HG03469 (cell line): ENCODE measurements at regions not wholly inside any gene's neighbourhood (a gene's known extent, or its start where the extent isn't known, plus 50 kb on each side); places are given as distances from the start of the nearest gene placed in this dataset.
"Not testable (repeated sequence)": the region's sequence is repeated elsewhere in the genome, so short reads cannot be mapped to it uniquely, and the experiment has no call there.

Experiments
- ATAC-seq: cut with Tn5 transposase; IDR thresholded peaks from one replicate; pipeline ENCODE4 v1.9.1; 2021; ENCODE audit warnings: mild to moderate bottlenecking, moderate library complexity, moderate number of reproducible peaks; ENCODE audit not compliant: unreplicated experiment

DNA sequence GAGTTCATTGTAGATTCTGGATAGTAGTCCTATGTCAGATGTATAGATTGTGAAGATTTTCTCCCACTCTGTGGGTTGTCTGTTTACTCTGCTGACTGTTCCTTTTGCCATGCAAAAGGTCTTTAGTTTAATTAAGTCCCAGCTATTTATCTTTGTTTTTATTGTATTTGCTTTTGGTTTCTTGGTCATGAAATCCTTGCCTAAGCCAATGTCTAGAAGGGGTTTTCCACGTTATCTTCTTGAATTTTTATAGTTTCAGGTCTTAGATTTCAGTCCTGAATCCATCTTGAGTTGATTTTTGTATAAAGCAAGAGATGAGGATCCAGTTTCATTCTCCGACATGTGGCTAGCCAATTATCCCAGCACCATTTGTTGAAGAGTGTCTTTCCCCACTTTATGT is 262.1 kb upstream of the TMC3 start:
- not testable (repeated sequence) for ATAC-seq

DNA sequence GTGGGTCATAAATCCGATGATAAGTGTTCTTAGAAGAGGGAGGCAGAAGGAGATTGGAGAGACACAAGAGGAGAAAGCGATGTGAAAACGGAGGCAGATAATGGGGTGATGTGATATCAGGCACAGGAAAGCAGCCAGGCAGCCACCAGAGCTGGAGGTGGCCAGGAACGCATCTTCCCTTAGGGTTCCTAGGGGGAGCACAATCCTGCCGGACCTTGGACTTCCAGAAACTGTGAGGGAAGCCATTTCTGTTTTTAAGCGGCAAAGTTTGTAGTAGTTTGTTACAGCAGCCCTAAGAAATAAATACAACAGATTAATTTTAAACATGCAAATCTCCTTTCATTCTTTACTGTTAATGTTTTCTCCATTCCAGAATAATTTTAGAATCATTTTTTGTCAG is 259.9 kb upstream of the TMC3 start:
- no peak for ATAC-seq

DNA sequence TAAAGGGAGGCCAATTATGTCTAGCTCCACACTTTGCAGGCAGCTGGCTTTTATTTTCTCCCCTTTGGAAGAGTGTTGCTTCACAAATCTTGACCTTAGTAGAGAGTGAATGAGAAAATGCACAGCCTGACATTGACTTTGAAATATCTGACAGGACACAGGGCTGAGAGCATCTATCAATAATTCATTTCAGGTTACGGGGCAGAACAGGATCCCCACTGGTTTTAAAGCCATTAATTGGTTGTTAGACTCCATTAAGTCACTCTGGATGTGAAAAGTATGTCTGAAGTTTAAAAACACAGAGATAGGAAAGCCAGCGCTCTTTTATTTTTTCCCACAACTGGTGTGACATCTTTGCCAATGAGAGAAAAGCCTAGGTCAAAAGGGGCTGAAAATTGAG is 251.9 kb upstream of the TMC3 start:
- ATAC-seq, result no peak

DNA sequence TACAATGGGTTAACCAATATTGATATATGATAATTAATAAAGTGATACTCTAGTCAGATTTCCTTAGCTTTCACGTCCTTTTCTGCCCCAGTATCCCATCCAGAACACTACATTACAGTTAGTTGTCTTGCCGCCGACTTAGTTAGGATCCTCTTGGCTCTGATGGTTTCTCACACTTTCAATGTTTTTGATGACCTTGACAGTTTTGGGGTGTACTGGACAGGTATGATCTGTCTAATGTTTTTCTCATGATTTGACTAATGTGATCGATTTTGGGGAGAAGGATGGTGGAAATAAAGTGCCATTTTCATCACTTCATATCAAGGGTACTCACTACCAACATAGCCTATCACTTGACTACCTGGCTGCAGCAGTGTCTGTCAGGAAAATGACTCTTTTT is 245.0 kb upstream of the TMC3 start:
- ATAC-seq, result no peak

DNA sequence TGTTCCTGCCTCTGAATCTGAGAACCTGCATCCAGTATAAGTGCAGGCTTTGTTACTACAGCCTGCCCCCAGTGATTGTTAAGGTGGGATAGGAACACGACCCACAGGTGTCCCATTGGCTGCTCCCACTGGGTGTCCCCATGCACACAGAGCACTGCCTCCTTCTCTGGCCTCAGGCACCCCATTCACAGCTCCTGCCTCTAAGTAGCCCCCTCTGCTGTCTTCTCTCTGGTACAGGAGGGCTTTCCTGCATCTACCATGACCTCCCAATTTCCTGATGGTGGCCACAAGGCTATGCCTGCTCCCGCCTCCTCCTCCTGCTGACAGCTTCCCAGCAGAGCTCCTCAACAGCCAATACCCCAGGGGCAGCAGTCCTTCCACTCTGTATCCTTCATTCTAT is 238.6 kb upstream of the TMC3 start:
- no peak for ATAC-seq

DNA sequence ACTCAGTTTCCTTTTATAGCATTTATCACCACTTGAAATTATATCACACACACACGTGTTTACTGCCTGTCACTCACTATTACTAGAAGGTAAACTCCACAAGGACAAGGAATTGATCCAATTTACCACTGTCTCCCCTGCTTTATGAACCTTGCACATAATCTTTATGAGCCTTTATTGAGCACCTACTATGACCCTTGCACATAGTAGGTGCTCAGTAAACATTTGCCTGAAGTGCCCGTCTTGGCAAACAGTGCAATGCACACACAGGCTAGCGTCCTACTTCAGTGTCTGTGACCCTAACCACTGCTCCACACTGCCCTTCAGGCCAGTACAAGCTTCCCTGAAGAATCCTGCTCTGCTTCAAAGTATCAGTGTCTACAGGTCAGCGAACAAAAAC is 237.7 kb upstream of the TMC3 start:
- ATAC-seq, result no peak

DNA sequence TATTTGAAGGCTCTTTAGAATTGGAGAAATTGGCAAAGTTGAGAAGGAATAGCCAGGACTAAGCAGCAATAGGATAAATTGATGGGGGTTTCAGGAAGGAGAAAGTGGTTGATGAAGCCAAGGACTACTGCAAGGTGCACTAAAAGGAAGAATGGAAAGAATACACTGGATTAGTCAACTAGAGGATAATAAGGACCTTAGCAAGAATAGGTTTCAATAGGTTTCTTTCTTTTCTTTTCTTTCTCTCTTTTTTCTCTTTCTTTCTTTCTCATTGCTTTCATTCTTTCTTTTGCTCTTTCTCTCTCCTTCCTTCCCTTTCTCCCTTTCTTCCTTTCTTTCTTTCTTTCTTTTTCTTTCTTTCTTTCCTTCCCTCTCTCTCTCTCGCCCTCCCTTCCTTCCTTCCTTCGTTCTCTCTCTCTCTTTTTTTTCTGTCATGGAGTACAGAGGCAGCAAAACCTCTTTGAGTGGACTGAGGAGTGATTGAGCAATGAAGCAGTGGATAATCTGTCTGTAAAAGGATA is 234.4 kb upstream of the TMC3 start:
- no peak for ATAC-seq

DNA sequence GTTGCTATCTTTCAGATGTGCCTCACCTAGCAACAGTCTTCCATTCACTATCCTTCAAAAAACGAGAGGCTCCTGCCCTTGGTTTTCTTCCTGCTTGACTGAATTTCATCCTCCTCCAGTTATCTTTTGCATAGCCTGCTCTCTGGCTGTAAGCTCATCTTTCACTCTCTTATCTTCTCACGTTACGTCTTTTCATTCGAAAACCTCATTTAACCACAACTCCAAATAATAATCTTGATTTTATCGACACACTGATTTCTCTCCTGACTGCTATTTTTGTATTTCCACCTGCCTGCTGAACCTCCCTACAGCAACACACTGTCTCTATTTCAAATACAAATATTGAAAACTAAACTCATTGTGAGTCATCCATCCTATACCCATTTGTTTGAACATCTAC is 230.7 kb upstream of the TMC3 start:
- ATAC-seq, result no peak

DNA sequence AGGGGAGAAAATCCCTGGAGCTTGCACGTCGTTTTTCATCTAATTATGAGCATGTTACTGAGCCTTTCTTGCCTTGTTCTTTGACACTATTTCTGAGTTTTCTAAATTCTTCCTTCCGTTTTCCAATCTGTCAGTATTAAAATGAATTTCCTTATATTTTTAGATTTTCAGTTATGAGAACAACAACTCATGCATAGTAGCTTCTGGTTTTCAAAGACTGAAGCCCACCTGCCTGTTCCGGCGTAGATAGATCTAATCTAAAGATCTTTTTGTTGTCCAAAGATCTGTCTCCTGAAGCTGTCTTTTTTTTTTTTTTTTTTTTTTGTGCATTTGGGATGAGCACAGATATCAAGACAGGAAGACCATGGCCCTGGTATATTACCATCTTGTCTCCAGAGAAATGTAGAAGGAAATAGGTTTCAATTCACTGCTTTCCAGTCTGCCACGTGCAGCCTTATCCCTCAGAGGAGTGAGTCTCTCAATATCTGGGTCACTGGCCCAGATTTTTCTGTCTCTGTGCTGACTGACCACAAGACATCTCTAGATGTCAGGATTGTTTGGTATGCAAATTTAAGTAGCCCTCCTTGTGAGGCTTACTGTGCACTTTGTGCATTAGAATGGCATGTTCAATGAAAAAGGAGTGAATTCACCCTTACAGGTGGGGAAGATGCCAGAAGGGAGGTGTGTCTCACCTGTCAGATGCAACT is 222.3 kb upstream of the TMC3 start:
- no peak for ATAC-seq

DNA sequence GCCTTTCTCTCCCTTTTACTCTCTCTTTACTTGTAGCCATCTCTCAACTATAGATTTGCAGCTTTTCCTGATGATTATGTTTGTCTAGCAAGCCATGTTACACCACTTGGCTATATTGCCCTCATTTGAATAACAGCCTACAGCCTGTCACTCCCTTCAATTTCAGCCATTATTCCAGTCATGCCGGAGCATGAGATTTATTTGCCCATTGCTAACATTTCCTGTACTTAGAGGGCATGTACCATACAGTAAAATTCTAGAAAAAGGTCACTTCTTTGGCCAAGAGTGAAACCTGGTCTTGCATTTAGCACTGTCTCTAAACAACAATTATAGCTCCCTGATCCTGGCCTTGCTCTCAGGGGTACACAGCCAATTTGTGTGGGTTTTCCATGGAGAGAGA is 221.7 kb upstream of the TMC3 start:
- ATAC-seq, result no peak

DNA sequence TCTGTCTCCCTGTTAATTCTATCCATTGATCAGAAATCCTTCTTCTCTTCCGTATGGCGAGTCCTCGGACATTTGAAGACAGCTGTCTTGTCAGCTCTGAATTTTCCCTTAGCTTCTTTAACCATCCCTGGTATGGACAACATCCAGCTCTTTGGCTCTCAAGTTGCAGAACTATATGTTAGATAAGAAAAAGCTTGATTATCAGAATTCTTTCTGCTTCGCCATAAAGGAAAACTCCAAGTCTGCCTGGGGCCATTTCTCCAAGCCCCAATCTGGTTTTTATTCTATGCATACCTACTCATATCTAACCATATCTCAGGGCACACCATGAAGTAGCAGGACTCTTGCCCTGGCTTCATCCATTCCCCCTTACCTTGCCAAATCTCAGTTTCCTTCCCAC is 215.7 kb upstream of the TMC3 start:
- no peak for ATAC-seq

DNA sequence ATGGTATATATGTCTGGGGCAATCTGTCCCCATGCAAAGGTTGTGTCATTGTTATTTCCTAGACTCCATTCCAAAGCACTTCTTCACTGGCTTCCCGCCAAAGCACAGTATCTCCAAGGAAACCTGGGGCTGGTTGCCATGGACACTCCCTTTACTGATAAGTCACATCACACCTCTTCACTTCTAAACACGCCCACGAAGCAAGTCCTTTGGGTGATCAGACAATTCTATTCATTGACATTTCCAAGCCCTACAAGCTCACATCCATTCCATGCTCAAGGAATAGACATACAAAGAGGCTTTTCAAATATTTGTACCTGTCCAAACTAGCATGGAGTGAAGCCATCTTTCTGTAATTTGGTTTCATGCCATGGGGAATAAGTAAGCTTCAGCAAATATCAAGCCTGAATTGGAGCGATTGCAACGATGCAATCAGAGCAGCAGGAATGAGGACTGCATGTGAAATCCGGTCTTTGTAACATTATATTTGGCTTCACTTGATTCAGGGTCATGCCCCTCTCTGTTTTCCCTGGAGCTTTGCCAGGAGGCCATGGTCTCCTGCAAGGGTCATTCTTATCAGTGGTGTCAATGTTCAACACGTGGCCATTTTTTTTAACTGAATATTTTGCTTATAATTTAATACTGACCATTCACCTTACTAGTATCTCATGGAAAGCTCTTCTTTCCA is 201.6 kb upstream of the TMC3 start:
- ATAC-seq, result no peak

DNA sequence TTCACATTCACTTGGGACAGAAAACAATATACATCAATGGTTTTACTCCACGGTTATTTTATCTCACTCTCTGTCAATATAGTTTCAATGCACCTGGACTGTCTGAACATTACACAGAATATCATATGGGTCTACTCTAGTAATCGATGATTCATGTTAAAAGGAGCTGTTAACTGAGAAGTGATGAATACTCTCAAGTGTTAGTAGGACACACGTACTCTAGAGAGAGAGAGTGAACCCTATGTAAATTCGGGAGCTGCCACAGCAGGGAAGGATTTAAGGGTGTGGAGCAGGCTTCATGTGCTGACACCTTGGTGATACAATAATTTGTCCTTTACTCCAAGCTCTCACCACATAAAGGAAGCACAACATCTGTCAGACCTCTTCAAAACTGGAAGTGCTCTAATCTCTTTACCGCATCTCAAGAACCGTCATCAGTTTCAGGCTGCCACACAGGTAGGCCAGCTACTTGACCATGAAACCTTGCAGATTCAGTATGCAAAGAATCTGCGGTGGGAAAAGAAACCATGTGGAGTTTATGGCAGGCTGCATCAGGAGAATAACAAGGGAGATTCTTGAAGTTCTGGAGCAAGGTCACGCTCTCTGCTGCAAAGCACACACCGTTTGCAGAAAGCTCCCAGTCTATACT is 199.2 kb upstream of the TMC3 start:
- no peak for ATAC-seq

DNA sequence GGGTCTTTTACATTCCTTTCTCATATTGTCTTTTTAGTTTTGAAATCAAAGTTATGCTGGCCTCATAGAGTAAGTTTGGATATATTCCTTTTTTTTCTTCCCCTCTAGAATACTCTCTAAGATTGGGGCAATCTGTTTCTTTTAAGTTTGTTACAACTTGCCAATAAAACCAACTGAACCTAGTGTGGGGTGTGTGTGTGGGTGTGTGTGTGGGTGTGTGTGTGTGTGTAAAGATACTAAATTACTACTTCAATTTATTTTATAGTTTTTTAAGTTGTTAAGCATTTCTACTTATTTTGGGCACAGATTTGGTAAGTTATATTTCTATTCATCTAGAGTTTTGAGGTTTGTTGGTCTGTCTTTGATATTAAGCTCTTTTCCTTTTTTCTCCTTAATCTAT is 198.2 kb upstream of the TMC3 start:
- ATAC-seq, result no peak

DNA sequence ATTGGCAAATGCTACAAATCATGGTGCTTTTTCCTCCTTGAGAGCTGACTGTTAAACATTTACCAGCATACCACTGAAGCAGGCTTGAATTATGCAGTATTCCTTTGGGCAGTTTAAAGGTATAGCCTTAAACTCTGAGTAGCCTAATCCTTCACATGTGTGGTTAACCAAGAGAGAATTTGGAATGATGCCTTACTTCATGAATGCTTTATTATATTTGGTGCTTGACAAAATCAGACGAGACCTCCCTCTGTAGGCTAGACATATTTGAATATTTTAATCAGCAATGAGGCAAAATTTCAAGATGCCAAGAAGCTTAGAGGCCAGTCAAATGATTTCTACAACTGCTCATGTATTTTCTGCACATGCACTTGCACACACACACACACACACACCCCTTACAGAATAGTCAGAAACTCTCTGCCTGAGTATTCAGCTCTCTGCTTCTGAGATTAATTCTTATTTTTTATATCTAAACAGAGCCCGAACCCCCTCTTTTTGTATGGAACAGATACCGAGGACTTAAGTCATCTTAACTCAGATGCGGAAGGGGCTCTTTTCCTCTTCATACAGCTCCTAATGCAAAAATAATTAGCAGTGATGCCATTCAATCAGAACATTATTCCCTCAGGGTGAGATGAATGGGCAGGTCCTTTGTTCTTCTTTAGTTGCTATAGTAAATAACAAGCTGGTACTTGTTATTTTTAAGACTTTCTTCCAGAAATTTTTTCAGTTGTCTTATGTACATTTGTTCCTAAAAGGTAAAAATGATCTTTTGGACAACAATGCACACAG is 195.5 kb upstream of the TMC3 start:
- ATAC-seq, result no peak

DNA sequence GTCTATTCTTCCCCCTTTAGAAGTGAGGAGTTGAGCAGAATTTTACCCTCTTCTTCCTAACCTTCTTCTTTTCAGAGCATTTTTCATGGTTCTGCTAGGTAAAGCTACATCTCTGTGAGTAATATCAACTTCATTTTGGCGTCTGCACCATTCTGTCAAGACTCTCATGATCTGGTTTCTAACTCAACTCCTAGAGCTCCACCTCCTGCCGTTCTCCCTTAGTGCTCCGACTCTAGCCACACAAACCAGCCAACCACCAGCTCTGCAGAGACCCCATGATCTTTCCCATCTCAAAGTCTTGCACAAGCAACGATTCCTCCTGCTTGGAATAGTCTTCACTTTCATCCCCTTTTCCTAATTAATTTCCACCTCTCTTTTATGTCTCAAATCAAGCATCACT is 193.9 kb upstream of the TMC3 start:
- no peak for ATAC-seq

DNA sequence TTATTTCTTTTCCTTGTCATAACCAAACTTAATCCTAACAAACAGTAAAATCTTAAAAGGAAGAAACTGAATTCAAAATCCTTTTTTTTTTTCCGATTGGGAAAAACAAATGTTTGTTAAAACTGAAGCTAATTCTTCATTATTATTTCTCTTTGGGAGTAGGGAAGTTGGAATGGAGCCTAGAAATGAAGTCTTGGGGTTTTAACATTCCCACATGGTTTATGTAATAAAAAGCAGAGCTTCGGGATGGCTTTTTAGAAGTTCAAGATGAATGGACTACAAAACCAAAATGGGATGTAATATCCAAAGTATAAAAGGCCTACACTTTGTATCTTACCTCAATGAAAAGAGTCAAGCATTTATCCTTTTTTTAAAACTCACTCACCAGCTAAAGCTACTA is 189.0 kb upstream of the TMC3 start:
- ATAC-seq, result no peak

DNA sequence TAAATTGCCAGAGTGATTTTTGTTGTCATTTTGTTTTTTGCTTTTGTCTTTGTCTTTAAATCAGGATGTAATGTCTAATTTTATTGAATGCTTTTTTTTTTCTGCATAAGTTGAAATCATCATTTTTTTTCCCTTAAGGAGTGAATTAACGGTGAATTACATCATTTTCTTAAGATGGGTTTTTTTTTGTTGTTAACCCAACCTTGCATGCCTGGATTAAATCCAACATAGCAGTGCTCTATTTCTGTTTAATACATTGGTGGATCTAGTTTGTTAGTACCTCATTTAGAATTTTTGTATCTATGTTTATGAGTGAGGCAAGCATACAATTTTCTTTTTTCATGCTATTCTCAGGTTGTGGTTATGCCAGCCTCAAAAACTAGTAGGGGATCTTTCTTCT is 186.4 kb upstream of the TMC3 start:
- ATAC-seq, result no peak

DNA sequence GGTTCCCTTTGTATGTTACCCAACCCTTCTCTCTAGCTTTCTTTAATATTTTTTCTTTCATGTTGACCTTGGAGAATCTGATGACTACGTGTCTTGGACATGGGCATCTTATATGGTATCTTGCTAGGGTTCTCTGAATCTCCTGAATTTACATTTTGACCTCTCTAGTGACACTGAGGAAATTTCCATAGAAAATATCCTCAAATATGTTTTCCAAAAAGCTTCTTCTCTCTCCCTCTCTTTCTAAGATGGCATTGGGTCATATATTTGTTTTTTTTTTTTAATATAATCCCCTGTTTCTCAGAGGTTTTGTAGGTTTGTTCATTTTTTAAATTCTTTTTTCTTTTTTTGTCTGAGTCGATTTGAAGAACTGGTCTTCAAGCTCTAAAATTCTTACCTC is 184.0 kb upstream of the TMC3 start:
- no peak for ATAC-seq

DNA sequence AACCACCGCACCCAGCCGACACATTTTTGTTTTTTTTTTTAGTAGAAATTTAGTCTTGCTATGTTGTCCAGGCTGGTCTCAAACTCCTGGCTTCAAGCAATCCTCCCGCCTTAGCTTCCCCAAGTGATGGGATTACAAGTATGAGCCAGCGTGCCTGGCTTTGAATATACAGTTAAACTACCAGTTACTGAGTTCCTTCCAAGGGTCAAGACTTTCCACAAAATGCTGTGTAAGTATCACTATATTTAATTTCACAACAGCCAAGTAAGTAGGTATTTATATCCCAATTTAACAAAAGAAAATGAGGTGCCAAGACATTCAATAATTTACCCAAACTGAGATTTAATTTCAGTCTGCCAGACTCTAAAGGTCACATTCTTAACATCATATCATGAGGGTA is 181.3 kb upstream of the TMC3 start:
- ATAC-seq, result no peak

DNA sequence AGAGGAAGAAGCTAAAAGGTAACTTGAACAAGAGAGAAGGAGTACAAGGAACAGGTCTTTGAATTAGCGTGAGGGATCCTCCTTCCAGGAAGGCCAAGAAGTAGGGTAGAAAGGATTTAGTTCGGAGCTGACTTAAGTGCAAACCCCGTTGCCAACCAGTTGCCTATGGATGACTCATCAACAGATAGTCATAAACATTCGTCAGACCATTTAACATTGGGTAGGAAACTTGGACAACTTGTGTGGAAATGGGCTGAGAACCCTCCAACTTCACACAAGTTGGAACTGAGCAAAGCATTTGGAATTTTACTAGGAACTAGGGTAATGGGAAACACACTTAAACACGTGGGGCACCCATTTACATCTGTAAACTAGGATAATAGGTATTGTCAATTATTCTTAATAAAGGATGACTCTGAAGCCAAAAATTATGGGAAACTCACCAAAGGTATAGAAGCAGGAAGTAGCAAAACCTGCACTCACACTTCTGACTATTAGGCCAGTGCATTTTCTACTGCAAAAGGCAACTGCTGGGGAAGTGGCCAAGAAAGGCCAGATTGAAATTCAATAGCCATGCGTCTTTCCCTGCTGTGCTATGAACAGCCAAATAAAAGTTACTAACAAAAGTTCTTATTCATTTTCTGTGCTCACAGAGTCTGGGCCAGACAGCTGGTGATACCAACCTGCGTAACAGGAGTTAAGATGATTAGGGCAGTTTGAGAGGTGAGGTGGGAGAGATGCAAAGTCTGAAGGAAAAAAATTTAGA is 174.5 kb upstream of the TMC3 start:
- ATAC-seq, result no peak
